B cell (primary cell): ENCODE measurements at regions not wholly inside any gene's neighbourhood (a gene's known extent, or its start where the extent isn't known, plus 50 kb on each side); places are given as distances from the start of the nearest gene placed in this dataset.

Source experiments
- EZH2 ChIP-seq: IDR thresholded peaks from 2 replicates; pipeline ENCODE4 v1.6.1; 2012; ENCODE audit warnings: borderline replicate concordance, low read depth, mild to moderate bottlenecking, moderate library complexity, low read length; ENCODE audit not compliant: insufficient read depth, poor library complexity, severe bottlenecking
- TF ChIP-seq, protein P1 (sequence below): fragments of 200-600 bp; IDR thresholded peaks from one replicate; pipeline ENCODE4 v1.8.0; 2022; ENCODE audit warnings: antibody characterized with exemption, mild to moderate bottlenecking

DNA sequence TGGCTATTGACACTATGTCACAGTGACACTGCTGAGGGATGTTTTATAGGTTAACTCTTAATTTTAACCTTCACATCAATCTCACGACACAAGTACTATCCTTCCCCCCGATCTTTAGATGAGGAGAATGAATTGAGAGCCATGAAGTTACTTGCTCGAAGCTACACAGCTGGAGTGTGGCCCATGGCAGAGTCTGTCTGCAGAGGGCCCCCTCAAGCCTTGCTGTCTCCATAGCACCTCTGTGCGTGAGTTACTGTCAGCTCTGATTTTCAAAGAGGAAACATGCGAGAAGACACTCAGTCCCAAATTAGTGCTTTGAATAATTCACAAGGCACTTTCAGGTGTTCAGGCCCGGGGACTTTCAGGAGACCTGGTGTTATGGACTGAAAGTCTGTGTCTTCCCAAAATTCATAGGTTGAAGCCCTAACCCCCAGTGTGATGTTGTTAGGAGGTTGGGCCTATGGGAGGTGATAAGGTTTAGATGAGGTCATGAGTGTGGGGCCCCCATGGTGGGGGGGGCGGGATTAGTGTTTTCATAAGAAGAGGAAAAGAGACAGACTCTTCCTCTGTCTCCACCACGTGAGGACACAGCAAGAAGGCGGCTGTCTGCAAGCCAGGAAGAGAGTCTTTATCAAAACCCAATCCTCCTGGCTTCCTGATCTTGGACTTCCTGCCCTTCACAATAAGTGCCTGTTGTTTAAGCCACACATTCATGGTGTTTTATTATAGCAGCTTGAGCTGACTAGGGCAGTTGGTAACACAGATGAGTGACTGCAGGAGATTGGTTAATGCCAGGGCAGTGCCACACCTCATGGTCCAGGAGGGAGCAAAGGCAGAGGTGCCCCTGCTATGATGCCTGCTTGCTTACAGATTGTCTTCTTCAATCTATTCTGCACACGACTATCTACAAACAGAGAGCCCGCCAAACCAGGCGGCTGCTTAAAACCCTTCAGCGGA is 281.8 kb downstream of the HAPSTR1 start:
- TF ChIP-seq, protein P1, sequence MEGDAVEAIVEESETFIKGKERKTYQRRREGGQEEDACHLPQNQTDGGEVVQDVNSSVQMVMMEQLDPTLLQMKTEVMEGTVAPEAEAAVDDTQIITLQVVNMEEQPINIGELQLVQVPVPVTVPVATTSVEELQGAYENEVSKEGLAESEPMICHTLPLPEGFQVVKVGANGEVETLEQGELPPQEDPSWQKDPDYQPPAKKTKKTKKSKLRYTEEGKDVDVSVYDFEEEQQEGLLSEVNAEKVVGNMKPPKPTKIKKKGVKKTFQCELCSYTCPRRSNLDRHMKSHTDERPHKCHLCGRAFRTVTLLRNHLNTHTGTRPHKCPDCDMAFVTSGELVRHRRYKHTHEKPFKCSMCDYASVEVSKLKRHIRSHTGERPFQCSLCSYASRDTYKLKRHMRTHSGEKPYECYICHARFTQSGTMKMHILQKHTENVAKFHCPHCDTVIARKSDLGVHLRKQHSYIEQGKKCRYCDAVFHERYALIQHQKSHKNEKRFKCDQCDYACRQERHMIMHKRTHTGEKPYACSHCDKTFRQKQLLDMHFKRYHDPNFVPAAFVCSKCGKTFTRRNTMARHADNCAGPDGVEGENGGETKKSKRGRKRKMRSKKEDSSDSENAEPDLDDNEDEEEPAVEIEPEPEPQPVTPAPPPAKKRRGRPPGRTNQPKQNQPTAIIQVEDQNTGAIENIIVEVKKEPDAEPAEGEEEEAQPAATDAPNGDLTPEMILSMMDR: no peak
- TF ChIP-seq EZH2: no peak
